Uterus (tissue), 3 donors: ENCODE measurements at regions not wholly inside any gene's neighbourhood (a gene's known extent, or its start where the extent isn't known, plus 50 kb on each side); places are given as distances from the start of the nearest gene placed in this dataset.
"Not testable (repeated sequence)": the region's sequence is repeated elsewhere in the genome, so short reads cannot be mapped to it uniquely, and the experiment has no call there.

ENCODE experiments used
- DNase-seq, 2 donors: peaks; one replicate each; pipeline ENCODE4 v3.0.0-alpha.2; 2019 to 2020
- H3K27ac ChIP-seq, 2 donors: fragments of 200-600 bp; sonication (generic); 1 replicate in 1 of 2; 2 replicates in 1 of 2; pipeline ENCODE4 v1.5.1; 2016 to 2018
- H3K27me3 ChIP-seq, 2 donors: fragments of 200-600 bp; sonication (generic); one replicate each; pipeline ENCODE4 v1.5.1; 2018 to 2019; ENCODE audit warnings: control low read depth in 1 of 2
- H3K36me3 ChIP-seq, 2 donors: fragments of 200-600 bp; sonication (generic); one replicate each; pipeline ENCODE4 v1.5.1; 2019; ENCODE audit warnings: control low read depth in 1 of 2
- H3K4me1 ChIP-seq, 2 donors: fragments of 200-600 bp; sonication (generic); one replicate each; pipeline ENCODE4 v1.5.1; 2018 to 2019; ENCODE audit warnings: control low read depth in 1 of 2
- H3K4me3 ChIP-seq, 2 donors: fragments of 200-600 bp; sonication (generic); 1 replicate in 1 of 2; 2 replicates in 1 of 2; pipeline ENCODE4 v1.5.1; 2018 to 2019; ENCODE audit warnings: mild to moderate bottlenecking in 1 of 2
- H3K9me3 ChIP-seq, 2 donors: fragments of 200-600 bp; sonication (generic); one replicate each; pipeline ENCODE4 v1.5.1; 2019; ENCODE audit warnings: control low read depth in 1 of 2
- POLR2A ChIP-seq, 2 donors: fragments of 450-650 bp; IDR thresholded peaks; one replicate each; pipeline ENCODE4 v1.6.1; 2016; ENCODE audit warnings: antibody characterized with exemption in 2 of 2, mild to moderate bottlenecking in 1 of 2, moderate library complexity in 1 of 2
- intact Hi-C: fragments of 100-400 bp; cut with DNase I; formaldehyde crosslinking; loops from one replicate; pipeline ENCODE4 v1.15.1; 2023; ENCODE audit warnings: low total_unique reads
- TF ChIP-seq, protein P1 (sequence below), 4 experiments: fragments of 200-600 bp in 2 of 4; fragments of 450-650 bp in 2 of 4; sonication (generic) in 2 of 4; IDR thresholded peaks; one replicate each; pipeline ENCODE4 v1.5.1; 2016 to 2019; ENCODE audit warnings: antibody characterized with exemption in 4 of 4, mild to moderate bottlenecking in 2 of 4, moderate library complexity in 1 of 4
- donor health status: DM: yes; HTN: yes; CAD: no.

DNA sequence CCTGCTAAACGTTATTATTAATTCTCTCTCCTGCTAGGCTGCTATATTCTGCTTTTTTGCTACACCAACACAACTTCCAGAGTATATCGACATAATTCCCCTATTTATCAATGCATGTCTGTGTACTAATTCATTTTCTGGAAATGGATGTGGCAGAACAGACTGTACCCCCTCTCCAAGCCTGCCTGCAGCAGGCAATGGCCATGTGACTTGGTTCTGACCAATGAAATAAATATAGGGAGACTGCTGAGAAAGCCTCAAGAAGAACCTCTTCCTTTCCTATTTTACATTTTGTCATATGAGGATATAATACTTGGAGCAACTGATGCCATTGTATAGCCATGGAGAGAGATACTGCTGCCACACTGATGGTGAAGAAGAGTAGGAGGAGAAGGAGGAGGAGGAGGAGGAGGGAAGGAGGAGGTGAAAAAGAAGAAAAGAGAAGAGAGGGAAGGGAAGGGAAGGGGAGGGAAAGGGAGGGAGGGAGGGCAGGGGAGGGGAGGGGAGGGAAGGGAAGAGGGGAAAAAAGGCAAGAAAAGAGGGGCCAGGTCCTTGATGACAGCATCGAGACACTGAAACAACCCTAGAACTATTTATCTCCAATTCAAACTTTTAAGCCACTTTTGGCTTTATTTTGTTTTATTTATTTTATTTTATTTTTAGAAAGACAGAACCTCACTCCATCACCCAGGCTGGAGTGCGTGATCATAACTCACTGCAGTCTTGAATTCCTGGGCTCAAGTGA is 57.0 kb upstream of the SPP1 start:
- H3K27ac ChIP-seq: no peak overlapping the region
- intact Hi-C loops: no loop called here
- no peaks in the 10 kb centered on the region for H3K9me3 ChIP-seq
- no peaks in the 10 kb centered on the region for H3K27me3 ChIP-seq
- H3K36me3 ChIP-seq: no peaks in the 10 kb centered on the region
- TF ChIP-seq POLR2A (IDR thresholded peaks at IDR 0.05): no peak
- TF ChIP-seq, protein P1, sequence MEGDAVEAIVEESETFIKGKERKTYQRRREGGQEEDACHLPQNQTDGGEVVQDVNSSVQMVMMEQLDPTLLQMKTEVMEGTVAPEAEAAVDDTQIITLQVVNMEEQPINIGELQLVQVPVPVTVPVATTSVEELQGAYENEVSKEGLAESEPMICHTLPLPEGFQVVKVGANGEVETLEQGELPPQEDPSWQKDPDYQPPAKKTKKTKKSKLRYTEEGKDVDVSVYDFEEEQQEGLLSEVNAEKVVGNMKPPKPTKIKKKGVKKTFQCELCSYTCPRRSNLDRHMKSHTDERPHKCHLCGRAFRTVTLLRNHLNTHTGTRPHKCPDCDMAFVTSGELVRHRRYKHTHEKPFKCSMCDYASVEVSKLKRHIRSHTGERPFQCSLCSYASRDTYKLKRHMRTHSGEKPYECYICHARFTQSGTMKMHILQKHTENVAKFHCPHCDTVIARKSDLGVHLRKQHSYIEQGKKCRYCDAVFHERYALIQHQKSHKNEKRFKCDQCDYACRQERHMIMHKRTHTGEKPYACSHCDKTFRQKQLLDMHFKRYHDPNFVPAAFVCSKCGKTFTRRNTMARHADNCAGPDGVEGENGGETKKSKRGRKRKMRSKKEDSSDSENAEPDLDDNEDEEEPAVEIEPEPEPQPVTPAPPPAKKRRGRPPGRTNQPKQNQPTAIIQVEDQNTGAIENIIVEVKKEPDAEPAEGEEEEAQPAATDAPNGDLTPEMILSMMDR (IDR thresholded peaks at IDR 0.05): no peak
- DNase-seq: no peak
- no peak overlapping the region for H3K4me3 ChIP-seq
- peaks cover 0 to 3% of the 10 kb centered on the region in 2 donors for H3K4me1 ChIP-seq

DNA sequence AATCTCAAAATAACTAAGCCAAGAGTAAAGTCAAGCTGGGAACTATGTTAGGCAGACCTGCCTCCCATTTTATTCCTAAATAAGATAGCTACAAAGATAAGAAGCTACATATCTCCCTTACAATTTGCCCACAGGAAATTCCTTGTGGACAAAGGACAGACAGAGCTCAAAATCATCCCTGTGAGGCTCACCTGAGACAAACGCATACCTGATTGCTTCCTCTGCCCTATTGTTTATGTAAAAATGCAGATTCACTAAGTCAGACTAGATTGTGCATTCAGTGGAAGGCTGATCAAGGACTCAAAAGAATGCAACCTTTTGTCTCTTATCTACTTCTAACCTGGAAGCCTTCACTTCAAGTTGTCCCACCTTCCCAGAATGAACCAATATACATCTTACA is 56.2 kb upstream of the SPP1 start:
- DNase-seq, H3K27ac ChIP-seq, H3K4me3 ChIP-seq, H3K4me1 ChIP-seq, H3K36me3 ChIP-seq, H3K27me3 ChIP-seq, H3K9me3 ChIP-seq, intact Hi-C loops: not testable (repeated sequence)

DNA sequence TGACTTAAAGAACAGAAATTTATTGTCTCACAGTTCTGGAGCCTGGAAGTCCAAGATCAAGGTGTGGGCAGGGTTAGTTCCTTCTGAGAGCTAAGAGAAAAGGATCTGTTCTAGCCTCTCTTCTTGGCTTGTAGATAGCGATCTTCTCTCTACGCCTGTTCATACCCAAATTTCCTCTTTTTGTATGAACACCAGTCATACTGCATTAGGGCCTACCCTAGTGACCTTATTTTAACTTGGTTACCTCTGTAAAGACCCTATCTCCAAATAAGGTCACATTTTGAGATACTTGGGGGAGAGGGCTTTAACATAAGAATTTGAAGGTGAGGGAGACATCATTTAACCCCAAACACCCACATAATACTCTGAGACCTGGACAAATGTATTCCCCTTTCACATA is 55.6 kb upstream of the SPP1 start:
- no peaks in the 10 kb centered on the region for H3K9me3 ChIP-seq

DNA sequence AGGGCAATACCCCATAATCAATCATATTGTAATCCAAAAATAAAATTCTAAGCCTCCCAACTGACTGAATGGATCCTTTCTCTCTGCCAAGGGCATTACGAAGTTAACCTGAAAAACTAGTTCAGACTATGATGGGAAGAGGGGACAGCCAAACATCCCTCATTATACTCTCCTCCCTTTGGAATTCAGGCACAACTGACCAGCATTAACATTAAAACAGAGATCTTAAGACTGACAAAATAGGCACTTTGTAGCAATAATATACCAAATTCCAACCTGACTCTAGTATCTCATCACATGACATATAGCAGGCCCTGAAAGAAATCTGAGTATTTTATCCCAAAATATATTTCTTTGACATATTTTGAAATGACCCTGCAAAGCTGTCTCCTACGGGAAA is 55.0 kb upstream of the SPP1 start:
- intact Hi-C loops: no loop called here
- no peak for DNase-seq
- H3K4me1 ChIP-seq: no peaks in the 10 kb centered on the region
- H3K27me3 ChIP-seq: no peaks in the 10 kb centered on the region
- no peaks in the 10 kb centered on the region for H3K9me3 ChIP-seq
- H3K27ac ChIP-seq: no peak overlapping the region
- no peaks in the 10 kb centered on the region for H3K36me3 ChIP-seq
- H3K4me3 ChIP-seq: no peak overlapping the region
- TF ChIP-seq, protein P1 (IDR thresholded peaks at IDR 0.05): no peak
- no peak for TF ChIP-seq POLR2A (IDR thresholded peaks at IDR 0.05)

More for the DNA sequence above, 55.6 kb upstream of the SPP1 start:
- Histone ChIP-seq H3K27me3 (no peaks in the 10 kb centered on the region), H3K4me1 (no peaks in the 10 kb centered on the region), H3K36me3 (no peaks in the 10 kb centered on the region), H3K27ac (no peak overlapping the region), H3K4me3 (no peak overlapping the region)
- TF ChIP-seq, protein P1 (IDR thresholded peaks at IDR 0.05): no peak
- TF ChIP-seq POLR2A (IDR thresholded peaks at IDR 0.05): no peak
- no peak for DNase-seq
- intact Hi-C loops: no loop called here

DNA sequence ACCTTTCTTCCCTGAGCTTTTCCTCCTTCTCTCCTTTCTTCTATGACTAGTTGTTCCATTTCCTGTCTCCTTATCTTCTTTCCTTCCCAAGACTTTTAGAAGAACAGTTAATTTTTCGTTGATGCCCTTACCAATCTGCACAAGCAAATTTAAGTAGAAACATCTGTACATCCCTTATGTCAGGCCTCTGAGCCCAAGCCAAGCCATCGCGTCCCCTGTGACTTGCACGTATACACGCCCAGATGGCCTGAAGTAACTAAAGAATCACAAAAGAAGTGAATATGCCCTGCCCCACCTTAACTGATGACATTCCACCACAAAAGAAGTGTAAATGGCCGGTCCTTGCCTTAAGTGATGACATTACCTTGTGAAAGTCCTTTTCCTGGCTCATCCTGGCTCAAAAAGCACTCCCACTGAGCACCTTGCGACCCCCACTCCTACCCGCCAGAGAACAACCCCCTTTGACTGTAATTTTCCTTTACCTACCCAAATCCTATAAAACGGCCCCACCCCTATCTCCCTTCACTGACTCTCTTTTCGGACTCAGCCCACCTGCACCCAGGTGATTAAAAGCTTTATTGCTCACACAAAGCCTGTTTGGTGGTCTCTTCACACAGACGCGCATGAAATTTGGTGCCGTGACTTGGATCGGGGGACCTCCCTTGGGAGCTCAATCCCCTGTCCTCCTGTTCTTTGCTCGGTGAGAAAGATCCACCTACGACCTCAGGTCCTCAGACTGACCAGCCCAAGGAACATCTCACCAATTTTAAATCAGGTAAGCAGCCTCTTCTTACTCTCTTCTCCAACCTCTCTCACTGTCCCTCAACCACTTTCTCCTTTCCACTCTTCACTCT is 53.7 kb upstream of the SPP1 start:
- H3K4me1 ChIP-seq, H3K36me3 ChIP-seq, H3K4me3 ChIP-seq, intact Hi-C loops, H3K9me3 ChIP-seq, DNase-seq, H3K27ac ChIP-seq, H3K27me3 ChIP-seq: not testable (repeated sequence)

DNA sequence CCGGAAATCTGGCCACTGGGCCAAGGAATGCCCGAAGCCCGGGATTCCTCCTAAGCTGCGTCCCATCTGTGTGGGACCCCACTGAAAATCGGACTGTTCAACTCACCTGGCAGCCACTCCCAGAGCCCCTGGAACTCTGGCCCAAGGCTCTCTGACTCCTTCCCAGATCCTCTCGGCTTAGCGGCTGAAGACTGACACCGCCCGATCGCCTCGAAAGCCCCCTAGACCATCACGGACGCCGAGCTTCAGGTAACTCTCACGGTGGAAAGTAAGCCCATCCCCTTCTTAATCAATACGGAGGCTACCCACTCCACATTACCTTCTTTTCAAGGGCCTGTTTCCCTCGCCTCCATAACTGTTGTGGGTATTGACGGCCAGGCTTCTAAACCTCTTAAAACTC is 51.4 kb upstream of the SPP1 start:
- DNase-seq, H3K36me3 ChIP-seq, H3K4me3 ChIP-seq, H3K27ac ChIP-seq, H3K9me3 ChIP-seq, H3K4me1 ChIP-seq, intact Hi-C loops, H3K27me3 ChIP-seq: not testable (repeated sequence)
